OCI-LY1 (cell line): ENCODE measurements at regions not wholly inside any gene's neighbourhood (a gene's known extent, or its start where the extent isn't known, plus 50 kb on each side); places are given as distances from the start of the nearest gene placed in this dataset.

Experiments used
- CTCF ChIP-seq: fragments of 200-600 bp; sonication (generic), shearing (Covaris generic); IDR thresholded peaks from 2 replicates; pipeline ENCODE4 v1.5.1; 2017; ENCODE audit warnings: mild to moderate bottlenecking, antibody characterized with exemption, low read length, moderate library complexity, mixed read lengths
- EZH2 ChIP-seq: fragments of 200-600 bp; sonication (generic), shearing (Covaris generic); IDR thresholded peaks from 2 replicates; pipeline ENCODE4 v1.8.0; 2017; ENCODE audit warnings: borderline replicate concordance, mixed run types, mild to moderate bottlenecking, antibody characterized with exemption, low read length, moderate library complexity, mixed read lengths

GRCh38 chr16:86101897-86102157 lies 202.9 kb downstream of the IRF8 start:
- TF ChIP-seq CTCF (no peak), EZH2 (no peak)
